Coronary artery (tissue), 2 donors: ENCODE measurements at regions not wholly inside any gene's neighbourhood (a gene's known extent, or its start where the extent isn't known, plus 50 kb on each side); places are given as distances from the start of the nearest gene placed in this dataset.

Source experiments
- DNase-seq: peaks from one replicate; pipeline ENCODE4 v3.0.0-alpha.2; 2017; ENCODE audit warnings: low spot score
- H3K27ac ChIP-seq, 2 donors: fragments of 200-600 bp; sonication (generic); one replicate each; pipeline ENCODE4 v1.5.1; 2016 to 2019
- H3K4me3 ChIP-seq: fragments of 200-600 bp; sonication (generic); 2 replicates; pipeline ENCODE4 v1.5.1; 2016; ENCODE audit warnings: mild to moderate bottlenecking, moderate library complexity
- TF ChIP-seq, protein P1 (sequence below): fragments of 200-600 bp; sonication (generic); IDR thresholded peaks from one replicate; pipeline ENCODE4 v1.5.1; 2019; ENCODE audit warnings: antibody characterized with exemption

DNA sequence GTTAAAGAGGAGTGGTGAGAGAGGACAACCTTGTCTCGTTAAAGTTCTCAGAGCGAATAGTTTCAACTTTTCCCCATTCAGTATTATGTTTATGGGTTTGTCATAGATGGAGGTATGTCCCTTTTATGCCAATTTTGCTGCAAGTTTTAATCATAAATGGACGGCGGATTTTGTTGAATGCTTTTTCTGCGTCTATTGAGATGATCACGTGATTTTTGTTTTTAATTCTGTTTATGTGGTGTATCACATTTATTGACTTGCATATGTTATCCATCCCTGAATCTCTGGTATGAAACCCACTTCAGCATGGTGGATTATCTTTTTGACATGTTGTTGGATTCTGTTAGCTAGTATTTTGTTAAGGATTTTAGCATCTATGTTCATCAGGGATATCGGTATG lies 1123.8 kb upstream of the KLHL29 start:
- TF ChIP-seq, protein P1, sequence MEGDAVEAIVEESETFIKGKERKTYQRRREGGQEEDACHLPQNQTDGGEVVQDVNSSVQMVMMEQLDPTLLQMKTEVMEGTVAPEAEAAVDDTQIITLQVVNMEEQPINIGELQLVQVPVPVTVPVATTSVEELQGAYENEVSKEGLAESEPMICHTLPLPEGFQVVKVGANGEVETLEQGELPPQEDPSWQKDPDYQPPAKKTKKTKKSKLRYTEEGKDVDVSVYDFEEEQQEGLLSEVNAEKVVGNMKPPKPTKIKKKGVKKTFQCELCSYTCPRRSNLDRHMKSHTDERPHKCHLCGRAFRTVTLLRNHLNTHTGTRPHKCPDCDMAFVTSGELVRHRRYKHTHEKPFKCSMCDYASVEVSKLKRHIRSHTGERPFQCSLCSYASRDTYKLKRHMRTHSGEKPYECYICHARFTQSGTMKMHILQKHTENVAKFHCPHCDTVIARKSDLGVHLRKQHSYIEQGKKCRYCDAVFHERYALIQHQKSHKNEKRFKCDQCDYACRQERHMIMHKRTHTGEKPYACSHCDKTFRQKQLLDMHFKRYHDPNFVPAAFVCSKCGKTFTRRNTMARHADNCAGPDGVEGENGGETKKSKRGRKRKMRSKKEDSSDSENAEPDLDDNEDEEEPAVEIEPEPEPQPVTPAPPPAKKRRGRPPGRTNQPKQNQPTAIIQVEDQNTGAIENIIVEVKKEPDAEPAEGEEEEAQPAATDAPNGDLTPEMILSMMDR = no peak
- no peak overlapping the region for H3K27ac ChIP-seq

DNA sequence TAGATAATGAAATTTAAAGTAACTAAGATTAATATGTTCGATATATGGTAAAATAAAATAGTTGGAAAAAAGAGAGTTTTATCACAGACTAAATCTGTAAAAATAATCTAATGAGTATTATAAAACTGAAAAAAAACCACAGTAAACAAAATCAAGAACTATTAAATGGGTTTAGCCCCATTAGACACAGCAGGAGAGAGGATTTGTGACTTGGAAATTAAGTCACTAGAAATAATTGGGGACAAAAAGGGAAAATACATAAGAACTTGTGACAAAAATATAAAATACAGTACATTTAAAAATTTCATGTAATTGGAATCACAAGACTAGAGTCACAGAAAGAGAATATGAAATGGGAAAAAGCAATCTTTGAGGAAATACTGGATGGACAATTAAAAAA lies 1114.6 kb upstream of the KLHL29 start:
- no peak for DNase-seq
- TF ChIP-seq, protein P1 = no peak
- Histone ChIP-seq H3K27ac (no peak overlapping the region), H3K4me3 (no peak overlapping the region)

More for the DNA sequence above, 1123.8 kb upstream of the KLHL29 start:
- no peak for DNase-seq
- no peak overlapping the region for H3K4me3 ChIP-seq

DNA sequence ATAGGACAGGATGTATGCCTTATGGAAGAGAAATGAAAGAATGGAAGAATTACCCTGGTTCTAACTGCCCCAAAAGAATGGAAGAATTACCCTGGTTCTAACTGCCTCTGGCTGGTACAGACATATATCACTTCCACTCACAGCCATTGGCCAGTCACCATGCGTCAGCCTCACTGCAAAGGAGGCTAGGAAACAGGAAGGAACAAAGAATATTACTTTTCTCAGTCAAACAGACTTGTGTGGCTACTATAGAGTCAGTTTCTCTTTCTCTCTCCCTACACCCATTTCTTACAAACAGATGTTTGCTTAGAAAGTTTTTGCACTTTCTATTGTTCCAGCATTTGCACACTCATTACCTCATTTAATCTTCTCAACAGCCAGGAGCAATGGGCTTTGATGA lies 1111.1 kb upstream of the KLHL29 start:
- TF ChIP-seq, protein P1 = no peak
- Histone ChIP-seq H3K4me3 (no peak overlapping the region), H3K27ac (no peak overlapping the region)
- no peak for DNase-seq

DNA sequence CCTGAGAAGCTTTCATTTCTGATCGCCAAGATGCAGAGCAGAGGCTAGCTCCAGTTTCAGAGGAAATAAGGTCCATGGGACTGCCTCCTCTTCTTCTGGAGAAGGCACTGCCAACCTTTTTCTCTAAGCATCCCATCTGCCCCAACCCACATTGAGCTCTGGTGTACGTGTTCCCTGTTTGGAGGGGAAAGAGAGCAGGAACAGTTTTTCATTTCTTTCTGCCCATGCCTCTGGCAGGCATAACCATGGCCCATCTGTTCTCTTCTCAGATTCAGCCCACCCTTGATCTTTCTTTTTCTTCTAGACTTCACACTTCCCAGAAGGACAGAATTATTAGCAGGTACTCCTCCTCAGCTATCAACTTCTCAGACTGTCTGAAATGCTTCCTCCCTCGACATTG lies 1110.3 kb upstream of the KLHL29 start:
- no peak overlapping the region for H3K27ac ChIP-seq
- TF ChIP-seq, protein P1 = no peak
- DNase-seq = no peak
- H3K4me3 ChIP-seq = no peak overlapping the region

DNA sequence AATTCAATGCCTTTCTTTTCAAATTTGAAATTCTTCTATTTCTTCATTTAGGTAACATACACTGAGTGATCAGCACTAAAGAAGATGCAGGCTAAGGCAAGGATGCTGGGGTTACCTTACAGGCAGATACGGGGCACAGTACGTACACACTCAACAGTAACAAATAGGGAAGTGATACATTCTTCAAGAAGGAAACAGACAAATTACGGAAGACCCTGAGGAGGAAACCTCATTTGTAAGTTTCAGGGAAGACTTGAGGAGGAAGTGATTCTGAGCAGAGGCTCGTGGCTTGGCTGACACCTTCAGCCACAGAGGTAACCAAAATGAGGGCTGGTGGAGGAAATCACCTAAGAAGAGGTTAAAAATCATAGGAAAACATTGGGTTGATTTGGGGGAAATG lies 1108.3 kb upstream of the KLHL29 start:
- TF ChIP-seq, protein P1 = no peak
- Histone ChIP-seq H3K4me3 (no peak overlapping the region), H3K27ac (no peak overlapping the region)
- DNase-seq = no peak

DNA sequence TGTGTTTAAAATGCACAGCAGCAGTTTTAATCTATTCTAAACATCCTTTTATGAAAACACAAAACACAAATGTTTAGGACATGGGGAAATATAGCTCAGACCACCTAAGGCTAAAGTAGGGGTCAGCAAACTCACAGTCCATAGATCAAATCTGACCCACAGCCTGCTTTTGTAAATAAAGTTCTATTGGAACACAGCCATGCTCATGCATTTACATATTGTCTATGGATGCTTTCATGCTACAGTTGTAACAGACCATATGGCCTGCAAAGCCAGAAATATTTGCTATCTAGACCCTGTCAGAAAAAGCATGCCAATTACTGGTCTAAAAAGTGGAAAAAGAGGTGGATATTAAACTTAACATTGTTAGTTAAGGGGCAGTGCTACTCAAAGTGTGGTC lies 1105.4 kb upstream of the KLHL29 start:
- Histone ChIP-seq H3K4me3 (no peak overlapping the region), H3K27ac (no peak overlapping the region)
- DNase-seq = no peak
- TF ChIP-seq, protein P1 = no peak

DNA sequence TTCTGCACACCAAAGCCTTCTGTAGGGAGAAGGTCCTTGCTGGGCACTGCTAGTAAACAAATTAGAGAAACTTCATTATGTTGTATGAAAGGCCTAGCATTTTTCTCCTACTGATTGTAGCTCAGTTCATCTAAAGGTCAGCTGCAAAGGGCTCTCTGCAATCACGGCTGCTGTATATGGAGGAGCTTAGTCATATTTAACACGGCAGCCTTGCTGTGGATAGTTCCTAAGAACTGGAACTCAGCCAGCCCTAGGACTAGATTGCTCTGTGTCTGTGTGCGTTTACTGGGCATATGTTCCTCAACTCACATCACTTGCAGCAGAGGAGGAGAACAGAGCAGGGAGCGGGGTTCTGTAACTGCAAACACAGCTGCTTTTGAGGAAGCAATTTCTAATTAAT lies 1103.9 kb upstream of the KLHL29 start:
- DNase-seq = no peak
- H3K4me3 ChIP-seq = no peak overlapping the region
- TF ChIP-seq, protein P1 = no peak
- no peak overlapping the region for H3K27ac ChIP-seq
